ENCODE measurements at regions not wholly inside any gene's neighbourhood (a gene's known extent, or its start where the extent isn't known, plus 50 kb on each side); places are given as distances from the start of the nearest gene placed in this dataset.

- FAIRE-seq (no peak), DNase-seq (ENCODE audit: low read depth, low spot score) (no peak)
- no peaks in the 10 kb centered on the region for H3K4me1 ChIP-seq (ENCODE audit: control insufficient read depth, extremely low read depth, insufficient read depth, low read length)
- no peaks in the 10 kb centered on the region for H3K9me1 ChIP-seq (ENCODE audit: control insufficient read depth, extremely low read depth, insufficient read depth, low read length)
- no peaks in the 10 kb centered on the region for H3K79me2 ChIP-seq (ENCODE audit: control insufficient read depth, insufficient read depth, low read length)
- H3K27ac ChIP-seq (ENCODE audit: control insufficient read depth, insufficient read depth, low read length) = no peak overlapping the region
- no peaks in the 10 kb centered on the region for H3K9me3 ChIP-seq (ENCODE audit: control insufficient read depth, low read depth, low read length)
- no peak overlapping the region for H2AFZ ChIP-seq (ENCODE audit: control insufficient read depth, low read length)
- dilution Hi-C loops (cut with MboI; ENCODE audit: extremely low pct_ligation_motif_present, low sequenced_read_pairs) = no loop called here
- no peak overlapping the region for H3K9ac ChIP-seq (ENCODE audit: control insufficient read depth, extremely low read depth, insufficient read depth, low read length)
- H3K4me2 ChIP-seq (ENCODE audit: control insufficient read depth, extremely low read depth, insufficient read depth, low read depth, low read length) = no peak overlapping the region
- TF ChIP-seq CTCF (optimal IDR thresholded peaks at IDR 0.05 in 1 of 3, IDR thresholded peaks at IDR 0.05 in 1 of 3, conservative IDR thresholded peaks at IDR 0.05 in 1 of 3; ENCODE audit: extremely low read depth in 1 of 3, insufficient read depth in 2 of 3, low read length in 3 of 3) (no peak), EZH2 (IDR thresholded peaks at IDR 0.05; ENCODE audit: low read length) (no peak)
- no peak overlapping the region for H3K4me3 ChIP-seq (ENCODE audit: control insufficient read depth in 2 of 3, extremely low read depth in 1 of 3, insufficient read depth in 2 of 3, low read depth in 1 of 3, low read length in 3 of 3)
- H3K27me3 ChIP-seq (ENCODE audit: control insufficient read depth, extremely low read depth, insufficient read depth, low read length) = no peaks in the 10 kb centered on the region
- H3K36me3 ChIP-seq (ENCODE audit: control insufficient read depth in 2 of 2, extremely low read depth in 1 of 2, insufficient read depth in 2 of 2, low read length in 2 of 2) = no peaks in the 10 kb centered on the region
- no peaks in the 10 kb centered on the region for H4K20me1 ChIP-seq (ENCODE audit: control insufficient read depth, extremely low read depth, insufficient read depth, low read length)
Measured at GRCh38 chr5:165885623-165886350, 2380.4 kb downstream of the MAT2B start.

GRCh38 chr5:165887147-165887546 is 2381.7 kb downstream of the MAT2B start:
- H4K20me1 ChIP-seq (ENCODE audit: control insufficient read depth, extremely low read depth, insufficient read depth, low read length) = no peaks in the 10 kb centered on the region
- no peaks in the 10 kb centered on the region for H3K79me2 ChIP-seq (ENCODE audit: control insufficient read depth, insufficient read depth, low read length)
- no peaks in the 10 kb centered on the region for H3K9me1 ChIP-seq (ENCODE audit: control insufficient read depth, extremely low read depth, insufficient read depth, low read length)
- no peak for TF ChIP-seq CTCF (optimal IDR thresholded peaks at IDR 0.05 in 1 of 3, IDR thresholded peaks at IDR 0.05 in 1 of 3, conservative IDR thresholded peaks at IDR 0.05 in 1 of 3; ENCODE audit: extremely low read depth in 1 of 3, insufficient read depth in 2 of 3, low read length in 3 of 3)
- no peak for TF ChIP-seq EZH2 (IDR thresholded peaks at IDR 0.05; ENCODE audit: low read length)
- no peak overlapping the region for H3K4me3 ChIP-seq (ENCODE audit: control insufficient read depth in 2 of 3, extremely low read depth in 1 of 3, insufficient read depth in 2 of 3, low read depth in 1 of 3, low read length in 3 of 3)
- FAIRE-seq (no peak), DNase-seq (ENCODE audit: low read depth, low spot score) (no peak)
- no peak overlapping the region for H3K9ac ChIP-seq (ENCODE audit: control insufficient read depth, extremely low read depth, insufficient read depth, low read length)
- H3K4me1 ChIP-seq (ENCODE audit: control insufficient read depth, extremely low read depth, insufficient read depth, low read length) = no peaks in the 10 kb centered on the region
- no peaks in the 10 kb centered on the region for H3K36me3 ChIP-seq (ENCODE audit: control insufficient read depth in 2 of 2, extremely low read depth in 1 of 2, insufficient read depth in 2 of 2, low read length in 2 of 2)
- H3K27me3 ChIP-seq (ENCODE audit: control insufficient read depth, extremely low read depth, insufficient read depth, low read length) = no peaks in the 10 kb centered on the region
- no peak overlapping the region for H2AFZ ChIP-seq (ENCODE audit: control insufficient read depth, low read length)
- no peak overlapping the region for H3K4me2 ChIP-seq (ENCODE audit: control insufficient read depth, extremely low read depth, insufficient read depth, low read depth, low read length)
- dilution Hi-C loops (cut with MboI; ENCODE audit: extremely low pct_ligation_motif_present, low sequenced_read_pairs) = no loop called here
- H3K27ac ChIP-seq (ENCODE audit: control insufficient read depth, insufficient read depth, low read length) = no peak overlapping the region
- no peaks in the 10 kb centered on the region for H3K9me3 ChIP-seq (ENCODE audit: control insufficient read depth, low read depth, low read length)

Measured in keratinocyte (primary cell).